GM19467 (cell line): ENCODE measurements at regions not wholly inside any gene's neighbourhood (a gene's known extent, or its start where the extent isn't known, plus 50 kb on each side); places are given as distances from the start of the nearest gene placed in this dataset.

Source experiments
- ATAC-seq: cut with Tn5 transposase; IDR thresholded peaks from one replicate; pipeline ENCODE4 v1.9.1; 2021; ENCODE audit warnings: mild to moderate bottlenecking, moderate library complexity; ENCODE audit not compliant: unreplicated experiment

DNA sequence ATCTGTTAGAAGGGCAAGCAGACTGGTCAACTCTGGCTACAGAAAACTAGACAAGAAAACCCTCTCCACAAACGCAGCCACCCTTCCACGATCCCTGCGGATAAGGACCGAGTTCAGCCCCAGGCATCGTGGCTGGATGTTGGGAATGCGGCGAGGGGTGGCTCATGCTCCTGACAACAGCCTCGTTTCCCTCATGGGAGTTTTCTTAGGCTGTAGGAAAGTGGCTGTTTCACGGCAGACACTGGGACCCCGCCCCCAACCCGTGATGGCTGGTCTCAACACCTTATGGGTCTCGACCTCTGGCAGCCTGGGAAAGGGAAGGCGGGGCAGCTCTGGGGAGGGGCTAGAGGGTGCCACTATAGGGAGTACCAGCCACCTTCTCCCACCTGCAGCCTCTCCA lies 123.3 kb downstream of the RFLNA start:
- ATAC-seq, result no peak

DNA sequence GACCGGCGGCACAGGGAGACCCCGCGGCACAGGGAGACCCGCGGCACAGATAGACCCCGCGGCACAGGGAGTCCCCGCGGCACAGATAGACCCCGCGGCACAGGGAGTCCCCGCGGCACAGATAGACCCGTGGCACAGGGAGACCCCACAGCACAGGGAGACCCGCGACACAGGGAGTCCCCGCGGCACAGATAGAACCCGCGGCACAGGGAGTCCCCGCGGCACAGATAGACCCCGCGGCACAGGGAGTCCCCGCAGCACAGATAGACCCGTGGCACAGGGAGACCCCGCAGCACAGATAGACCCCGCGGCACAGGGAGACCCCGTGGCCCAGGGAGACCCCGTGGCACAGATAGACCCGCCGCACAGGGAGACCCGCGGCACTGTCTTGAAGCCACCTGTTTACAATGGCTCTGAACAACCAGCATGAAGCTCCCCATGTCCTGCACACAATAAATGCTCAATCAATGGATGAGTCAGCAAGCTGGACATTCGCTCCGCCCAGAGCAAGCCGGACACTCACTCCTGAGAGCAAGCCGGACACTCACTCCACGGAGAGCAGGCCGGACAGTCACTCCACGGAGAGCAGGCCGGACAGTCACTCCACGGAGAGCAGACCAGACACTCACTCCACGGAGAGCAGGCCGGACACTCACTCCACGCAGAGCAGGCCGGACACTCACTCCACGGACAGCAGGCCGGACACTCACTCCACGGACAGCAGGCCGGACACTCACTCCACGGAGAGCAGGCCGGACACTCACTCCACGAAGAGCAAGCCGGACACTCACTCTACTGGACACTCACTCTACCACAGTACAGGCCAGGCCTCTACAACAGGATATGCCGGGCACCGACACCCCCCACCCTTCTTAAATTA lies 121.9 kb downstream of the RFLNA start:
- no peak for ATAC-seq

DNA sequence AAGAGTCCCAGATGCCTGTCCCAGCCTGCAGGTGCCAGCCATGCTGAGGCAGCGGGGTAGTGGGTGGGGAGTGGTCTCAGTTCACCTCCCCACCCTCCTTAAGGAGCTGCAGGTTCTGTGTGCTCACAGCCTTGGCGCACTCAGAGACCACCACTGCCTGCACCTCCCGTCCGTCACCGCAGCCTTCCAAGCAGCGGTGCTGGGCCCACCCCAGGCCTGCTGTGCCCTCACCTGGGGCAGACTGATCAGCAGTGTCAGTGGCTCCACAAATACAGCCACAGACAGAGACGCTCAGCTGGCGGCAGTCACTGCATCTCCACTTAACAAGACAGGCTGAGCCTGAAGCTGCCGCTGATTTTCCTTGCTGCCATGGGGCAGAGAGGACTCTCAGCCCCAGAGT lies 120.2 kb downstream of the RFLNA start:
- no peak for ATAC-seq

DNA sequence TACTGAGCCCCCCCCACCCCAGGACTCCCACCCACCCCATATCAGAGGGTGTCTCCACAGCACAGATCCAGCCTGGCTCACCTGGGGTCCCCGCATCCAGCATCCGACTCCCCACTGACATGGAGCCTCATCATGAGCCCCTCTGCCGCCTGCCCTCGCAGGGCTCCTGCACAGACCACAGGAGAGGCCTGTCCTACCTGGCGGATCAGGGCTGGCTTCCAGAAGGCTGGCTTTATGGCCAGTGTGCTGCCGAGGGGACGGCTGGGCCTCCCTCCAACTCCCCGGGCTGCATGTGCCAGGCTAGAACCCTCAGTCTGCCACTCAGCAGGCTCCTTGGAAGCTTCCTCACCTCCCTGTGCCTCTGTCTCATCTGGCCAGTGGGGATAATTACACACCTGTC lies 119.0 kb downstream of the RFLNA start:
- no peak for ATAC-seq

DNA sequence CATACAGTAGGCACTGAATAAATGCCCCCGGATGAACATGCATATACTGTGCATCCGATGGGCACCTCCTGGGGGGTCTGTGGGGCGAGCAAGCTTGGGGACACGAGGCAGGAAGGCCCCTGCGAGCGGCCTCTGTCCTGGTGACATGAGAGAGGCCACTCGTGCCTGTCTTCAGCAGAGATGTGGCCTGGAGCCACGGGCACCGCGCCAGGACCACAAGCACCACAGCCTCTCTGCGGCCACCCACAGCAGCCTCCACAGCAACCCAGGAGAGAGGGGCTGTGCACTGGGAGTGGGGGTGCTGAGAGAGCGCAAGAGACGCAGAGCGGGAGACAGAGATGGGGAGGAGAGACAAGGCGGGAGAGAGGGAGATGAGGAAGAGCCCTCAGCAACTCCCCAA lies 118.5 kb downstream of the RFLNA start:
- no peak for ATAC-seq

DNA sequence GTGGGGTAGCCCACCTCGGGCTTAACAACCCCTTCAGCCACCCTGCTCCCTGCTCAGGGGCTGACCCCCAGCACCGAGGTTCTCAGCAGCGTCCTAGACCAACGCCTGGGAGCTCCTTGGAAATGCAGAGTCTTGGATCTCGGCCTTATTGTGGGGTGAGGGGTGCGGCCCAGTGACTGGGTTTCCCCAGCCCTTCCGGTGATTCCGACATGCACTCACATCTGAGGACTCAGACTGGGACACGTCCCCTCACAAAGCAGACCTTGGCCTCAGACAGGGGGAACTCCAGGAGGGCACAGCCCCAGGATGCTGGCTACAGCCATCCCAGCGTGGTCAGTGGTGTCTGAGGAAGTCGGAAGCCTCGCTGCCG lies 117.7 kb downstream of the RFLNA start:
- no peak for ATAC-seq

DNA sequence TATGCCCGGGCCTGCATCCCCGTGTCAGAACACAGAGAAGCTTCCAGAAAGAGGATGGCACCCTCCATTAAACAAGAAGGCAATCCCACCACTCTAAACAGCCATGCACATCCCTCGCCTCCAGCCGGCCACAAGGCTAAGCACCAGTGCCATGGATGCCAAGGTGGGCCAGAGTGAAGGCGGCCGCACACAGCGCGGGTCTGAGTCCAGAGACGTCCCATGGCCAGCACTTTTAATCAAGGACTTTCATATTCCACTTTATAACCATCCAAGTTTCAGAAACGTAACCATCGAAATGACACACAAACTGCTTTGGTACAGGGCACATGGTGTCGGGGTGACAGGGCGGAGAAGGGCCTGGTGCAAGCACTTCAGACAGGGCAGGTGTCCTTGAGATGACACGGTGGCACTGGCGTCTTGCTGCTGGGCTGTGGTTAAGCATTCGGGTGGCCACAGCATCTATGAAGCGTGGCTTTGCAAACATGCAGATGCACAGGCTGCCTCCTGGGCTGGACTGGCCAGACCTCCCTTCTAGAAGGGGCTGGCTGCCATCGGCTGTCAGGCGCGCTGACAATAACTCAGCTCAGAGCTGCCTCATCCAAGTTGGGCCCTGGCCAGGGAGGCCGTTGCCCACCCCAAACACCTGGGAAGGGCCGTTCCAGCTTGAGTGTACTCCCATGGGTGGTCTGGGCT lies 117.2 kb downstream of the RFLNA start:
- ATAC-seq, result no peak

DNA sequence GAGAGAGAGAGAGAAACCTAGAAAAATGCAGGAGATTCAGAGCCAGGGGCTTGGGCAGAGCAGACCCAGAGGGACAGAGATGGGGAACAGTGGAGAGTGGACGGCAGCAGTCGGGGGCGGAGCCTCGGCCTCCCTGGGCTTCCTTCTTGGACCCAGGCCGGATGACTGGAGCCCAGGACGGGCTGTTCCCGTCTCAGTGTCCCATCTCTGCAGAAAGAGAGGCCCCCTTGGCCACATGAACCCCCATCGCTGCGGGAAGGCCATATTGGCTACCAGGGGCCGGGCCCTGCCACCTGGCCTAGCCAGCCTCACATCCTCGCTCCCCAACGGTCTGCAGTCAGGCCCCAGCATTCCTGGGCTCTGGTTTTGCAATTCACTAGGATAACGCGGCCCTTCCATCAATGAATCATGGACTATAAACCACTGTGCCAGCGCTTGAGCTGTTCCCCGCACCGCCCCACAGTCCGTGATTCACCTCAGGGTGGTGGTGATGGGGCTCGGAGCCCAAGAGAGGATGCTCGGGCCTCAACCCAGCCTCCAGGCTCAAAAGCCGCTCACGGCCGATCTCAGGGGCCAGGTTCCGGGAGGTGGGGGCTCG lies 116.5 kb downstream of the RFLNA start:
- ATAC-seq, result no peak

DNA sequence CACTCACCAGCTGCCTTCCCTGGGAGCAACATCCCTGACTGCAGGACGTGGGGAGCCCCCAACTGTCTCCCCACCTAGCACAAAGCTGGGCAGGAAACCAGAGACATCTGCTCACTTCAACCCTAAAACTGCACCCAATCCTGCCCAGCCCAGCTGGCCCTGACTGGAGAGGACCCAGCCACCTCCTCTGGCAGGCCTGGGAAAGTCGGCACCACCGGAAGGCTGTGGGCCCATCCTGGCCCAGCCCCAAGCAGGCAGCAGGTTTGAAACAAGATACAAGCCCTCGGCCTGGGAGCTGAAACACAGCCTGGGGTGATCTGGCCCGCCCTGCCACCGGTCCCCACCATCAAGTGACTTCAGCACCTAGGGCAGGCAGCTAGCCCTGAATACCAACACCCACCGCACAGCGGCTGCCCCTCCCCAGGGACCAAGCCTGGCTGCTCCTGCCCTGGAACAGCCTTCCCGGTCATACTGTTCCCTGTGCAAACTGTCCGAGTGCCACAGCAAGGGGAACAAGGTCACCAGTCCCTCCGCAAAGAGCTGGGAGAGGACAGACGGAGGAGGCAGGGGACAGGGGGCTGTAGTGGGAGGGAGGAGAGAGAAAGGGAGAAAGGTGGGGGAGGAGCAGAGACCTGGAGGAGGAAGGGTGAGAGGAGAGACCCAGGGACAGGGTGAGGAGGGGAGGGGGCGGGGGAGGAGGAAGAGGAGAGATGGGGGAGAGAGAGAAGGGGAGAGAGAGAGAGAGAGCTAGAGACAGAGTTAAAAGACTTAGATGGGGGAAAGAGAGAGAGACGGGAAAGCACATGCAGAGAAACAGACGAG lies 115.7 kb downstream of the RFLNA start:
- no peak for ATAC-seq

DNA sequence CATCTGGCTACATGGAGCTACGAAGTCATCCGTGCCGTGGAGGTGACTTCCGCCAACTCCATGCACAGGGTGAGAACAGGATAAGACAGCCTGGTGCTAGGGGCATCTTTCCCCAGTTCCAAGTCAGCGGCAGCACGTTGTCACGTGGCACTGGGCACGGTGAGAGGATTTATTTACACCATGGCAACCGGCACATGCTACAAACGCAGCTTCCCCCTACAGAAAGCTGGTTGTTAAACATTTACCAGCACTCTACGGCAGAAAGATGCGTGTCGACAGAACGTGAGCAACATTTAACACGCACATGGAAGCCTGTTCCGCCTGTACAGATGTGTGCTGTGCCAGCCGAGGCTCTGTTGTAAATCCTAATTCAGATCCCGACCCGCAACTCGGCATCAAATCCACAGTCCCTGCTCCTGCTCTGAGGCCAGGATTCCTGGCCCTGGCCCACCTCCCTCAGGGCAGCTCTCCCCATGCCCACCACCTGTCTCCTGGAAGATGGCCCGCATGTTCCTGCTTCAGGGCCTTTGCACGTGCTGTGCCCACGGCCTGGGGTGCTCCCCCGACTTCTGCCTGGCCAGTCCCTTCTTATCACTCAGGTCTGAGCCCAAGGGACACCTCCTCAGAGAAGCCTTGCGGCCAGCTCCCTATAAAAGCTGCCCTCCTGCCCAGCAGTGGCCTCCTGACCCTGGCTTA lies 114.1 kb downstream of the RFLNA start:
- no peak for ATAC-seq

DNA sequence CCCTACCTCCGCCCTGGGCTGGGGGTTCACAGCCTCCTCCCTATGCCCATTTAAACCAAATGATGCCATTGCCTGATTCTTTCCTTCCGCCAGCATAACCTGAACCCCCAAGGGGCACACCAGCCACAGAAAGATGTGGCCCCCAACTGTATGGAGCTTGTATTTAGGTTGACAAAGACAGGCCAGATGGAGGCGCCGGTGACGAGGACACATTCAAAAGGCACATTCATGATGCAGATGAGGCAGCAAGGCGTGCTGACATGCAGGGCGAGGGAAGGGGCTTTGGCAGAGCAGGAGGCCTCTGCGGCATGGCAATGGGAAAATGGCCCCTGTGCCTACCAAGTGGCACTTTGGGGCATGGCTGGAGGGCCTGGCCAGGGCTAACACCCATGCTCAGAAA lies 112.2 kb downstream of the RFLNA start:
- no peak for ATAC-seq

DNA sequence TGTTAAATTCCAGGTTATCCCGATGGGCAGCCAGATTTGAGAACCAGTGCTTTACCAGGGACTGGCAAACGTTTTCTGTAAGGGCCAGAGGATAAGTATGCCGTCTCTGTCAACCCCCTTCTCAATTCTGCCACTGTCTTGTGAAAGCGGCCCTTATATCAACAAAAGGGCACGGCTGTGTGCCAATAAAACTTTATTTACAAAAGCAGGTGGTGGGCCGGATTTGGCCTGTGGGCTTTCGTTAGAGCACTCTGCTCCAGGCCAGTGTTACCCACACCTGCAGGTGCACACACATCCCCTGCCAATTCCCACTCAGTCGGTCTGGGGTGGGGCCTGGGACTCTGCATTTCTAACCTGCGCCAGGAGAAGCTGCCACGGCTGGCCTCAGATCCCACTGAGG lies 111.2 kb downstream of the RFLNA start:
- no peak for ATAC-seq

DNA sequence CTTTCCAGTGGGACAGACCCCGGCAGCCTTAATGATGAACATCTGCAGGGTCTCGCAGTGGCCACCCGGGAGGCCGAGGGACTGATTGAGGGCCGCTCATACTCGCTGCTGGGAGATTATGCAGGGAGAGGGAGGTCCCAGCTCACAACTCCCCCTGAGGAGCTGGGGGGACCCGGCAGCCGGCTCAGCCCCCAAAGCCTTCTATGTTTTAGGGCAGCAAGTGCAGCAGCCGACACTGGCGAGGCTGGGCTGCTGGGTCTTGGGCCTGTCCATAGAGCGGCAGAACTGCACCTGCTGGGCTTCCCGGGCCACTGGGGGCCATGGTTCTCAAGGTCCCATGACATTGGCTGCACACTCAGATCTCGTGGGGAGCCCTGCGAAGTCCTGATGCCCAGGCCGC lies 110.7 kb downstream of the RFLNA start:
- no peak for ATAC-seq

DNA sequence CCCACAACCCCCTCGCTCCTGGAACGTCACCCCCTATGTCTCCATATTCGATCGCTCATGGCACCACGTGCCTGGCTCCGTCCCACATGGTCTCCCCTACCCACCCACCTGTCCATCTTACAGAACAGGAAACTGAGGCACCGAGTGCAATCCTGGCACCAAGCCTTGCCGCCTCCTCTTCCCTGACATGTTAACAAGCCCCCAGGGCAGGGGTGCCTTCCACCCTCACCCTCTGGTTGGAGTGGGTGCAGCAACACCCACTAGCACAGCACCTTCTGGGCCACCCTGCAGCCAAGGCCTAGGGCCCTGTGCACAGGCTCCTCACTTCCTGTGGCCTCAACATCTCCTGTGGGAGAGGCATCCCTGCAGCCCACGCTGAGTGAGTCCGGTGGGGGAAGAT lies 110.3 kb downstream of the RFLNA start:
- ATAC-seq, result no peak

DNA sequence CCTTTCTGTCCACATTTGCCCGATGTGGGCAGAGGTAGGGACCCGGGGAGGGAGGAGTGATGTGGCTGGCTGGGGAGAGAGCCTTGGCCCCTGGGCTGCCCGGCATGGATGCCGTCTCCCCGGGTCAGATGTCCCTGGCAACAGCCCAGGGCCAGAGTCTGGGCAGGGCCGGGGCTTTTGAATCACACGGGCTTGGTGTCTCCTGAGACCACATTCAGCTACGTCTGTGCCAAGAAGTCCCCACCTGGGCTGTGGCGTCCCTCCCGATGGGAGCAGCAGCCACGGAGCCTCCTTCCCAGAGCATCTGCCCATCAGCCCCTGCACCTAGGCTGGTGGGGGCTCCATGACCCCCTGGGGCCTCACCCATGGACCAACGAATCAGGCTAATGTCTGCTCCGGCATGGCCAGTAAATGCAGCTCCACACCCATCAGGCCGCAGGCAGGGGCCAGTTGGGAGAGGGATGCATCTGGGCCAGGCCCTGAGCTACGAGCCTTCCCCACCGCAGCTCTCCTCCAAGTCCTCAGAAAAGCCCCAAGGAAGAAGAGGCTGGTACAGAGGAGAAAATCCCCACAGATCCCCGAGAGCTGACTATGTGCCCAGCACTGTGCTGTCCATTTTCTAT lies 109.4 kb downstream of the RFLNA start:
- no peak for ATAC-seq

DNA sequence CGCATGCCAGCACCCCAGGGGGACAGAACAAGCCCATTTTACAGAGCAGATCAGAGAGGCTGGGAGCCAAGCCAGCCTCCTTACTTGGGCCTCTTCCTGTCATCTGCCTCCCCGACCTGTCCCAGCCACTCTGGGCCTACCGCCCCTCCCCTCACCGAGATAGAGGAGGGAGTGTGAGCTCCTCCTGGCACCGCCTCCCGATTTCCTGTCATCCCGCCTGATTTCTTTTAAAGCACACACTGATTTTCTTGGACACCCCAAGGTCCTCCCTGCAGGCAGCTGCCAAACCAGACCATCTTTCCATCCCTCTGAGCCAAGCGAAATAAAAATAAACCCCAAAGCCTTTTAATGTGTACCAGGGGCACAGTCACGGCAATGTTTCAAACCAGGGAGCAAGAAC lies 108.4 kb downstream of the RFLNA start:
- no peak for ATAC-seq

DNA sequence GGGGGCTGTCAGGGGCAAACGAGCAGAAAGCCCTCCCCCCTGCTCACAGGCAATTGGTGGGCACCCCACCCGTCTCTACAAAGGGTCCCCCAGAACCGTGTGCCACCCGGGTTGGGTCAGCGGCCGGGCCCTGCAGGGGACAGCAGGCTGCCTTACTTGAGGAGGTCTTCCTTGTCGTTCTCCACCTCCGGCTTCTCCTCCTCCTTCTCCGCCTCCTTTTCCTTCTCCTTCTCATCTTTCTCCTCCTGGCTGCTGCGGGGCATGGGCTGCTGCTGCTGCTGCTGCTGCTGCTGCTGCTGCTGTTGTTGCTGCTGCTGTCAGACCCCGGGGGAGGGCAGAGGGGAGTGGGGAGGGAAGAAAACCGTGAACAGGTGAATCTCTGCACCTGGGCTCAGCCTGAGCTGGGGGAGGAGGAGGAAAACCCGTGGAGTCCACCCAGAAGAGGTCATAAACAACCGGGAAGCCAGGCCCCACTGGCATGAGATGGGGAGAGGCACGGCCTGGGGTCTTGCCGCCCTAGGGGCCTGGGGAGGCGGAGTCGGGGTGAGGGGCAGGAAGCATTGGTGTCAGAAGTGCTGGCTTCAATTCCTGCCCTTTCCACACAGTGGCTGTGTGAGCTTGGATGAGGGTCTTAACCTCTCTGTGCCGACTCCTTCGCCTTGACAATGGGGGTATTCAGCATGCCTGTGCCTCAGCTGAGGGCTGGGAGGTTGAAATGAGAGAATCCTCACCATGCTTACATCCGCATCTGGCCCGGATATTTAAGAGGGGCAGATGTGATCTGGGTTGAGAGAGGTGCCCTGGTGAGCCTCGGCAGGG lies 107.6 kb downstream of the RFLNA start:
- ATAC-seq, result no peak

DNA sequence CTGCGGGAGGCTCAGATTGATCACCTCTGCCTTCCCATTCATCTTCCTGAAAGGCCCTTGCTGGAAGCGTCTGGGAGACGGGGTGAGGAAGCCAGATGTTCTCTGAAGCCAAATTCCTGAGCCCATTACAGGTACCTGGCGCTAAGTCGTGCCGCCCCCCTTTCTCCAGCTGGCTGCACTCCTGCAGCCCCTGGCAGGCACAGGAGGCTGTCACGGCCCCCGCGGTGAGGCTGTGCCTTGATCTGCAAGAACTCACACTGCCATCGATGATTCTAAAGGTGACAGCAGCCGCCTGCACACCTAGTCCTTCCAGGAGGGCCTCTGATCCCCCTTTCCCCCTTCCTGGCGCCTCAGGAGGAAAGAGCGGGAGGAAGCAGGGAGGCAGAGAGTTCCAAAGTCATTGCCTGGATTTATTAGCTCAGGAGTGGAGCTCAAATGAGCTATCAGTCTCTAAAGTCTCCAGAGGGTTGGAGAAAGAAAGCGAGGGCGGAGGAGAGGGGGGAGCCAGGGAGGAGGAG lies 106.9 kb downstream of the RFLNA start:
- no peak for ATAC-seq

DNA sequence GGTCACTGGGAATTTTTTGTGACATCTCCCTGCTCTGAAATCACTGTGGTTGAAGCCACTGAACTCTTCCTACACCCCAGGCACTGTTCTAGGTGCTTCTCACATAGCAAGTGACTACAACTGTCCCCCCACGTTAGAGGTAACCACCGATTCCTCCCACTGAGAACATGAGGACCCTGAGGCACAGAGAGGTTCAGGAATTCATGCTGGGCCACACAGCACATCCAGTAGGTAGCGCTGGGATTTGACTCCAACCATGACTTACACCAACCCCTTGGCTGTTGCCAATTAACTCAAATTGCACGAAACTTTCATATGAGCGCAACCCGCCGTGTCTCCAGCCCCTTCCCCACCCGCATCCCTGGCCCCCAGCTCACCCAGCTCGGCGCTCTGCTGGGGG lies 105.2 kb downstream of the RFLNA start:
- ATAC-seq, result no peak
